H9 (cell line): ENCODE measurements at regions not wholly inside any gene's neighbourhood (a gene's known extent, or its start where the extent isn't known, plus 50 kb on each side); places are given as distances from the start of the nearest gene placed in this dataset.

Source experiments
- DNase-seq: peaks from one replicate; pipeline ENCODE4 v3.0.0-alpha.2; 2017
- H2AFZ ChIP-seq: one replicate; pipeline ENCODE4 v1.6.1; 2013; ENCODE audit warnings: mild to moderate bottlenecking, low read length, control low read depth, moderate library complexity
- H2AK5ac ChIP-seq: 2 replicates; pipeline ENCODE4 v1.6.1; 2013; ENCODE audit warnings: low read length, control low read depth, mixed read lengths; ENCODE audit not compliant: insufficient read length
- H2BK120ac ChIP-seq: one replicate; pipeline ENCODE4 v1.6.1; 2013; ENCODE audit warnings: low read depth, mild to moderate bottlenecking, low read length, control low read depth, inconsistent platforms; ENCODE audit not compliant: poor library complexity, severe bottlenecking
- H2BK12ac ChIP-seq: 2 replicates; pipeline ENCODE4 v1.6.1; 2013; ENCODE audit warnings: low read length, control low read depth, mixed read lengths, low read depth; ENCODE audit not compliant: insufficient read length
- H2BK15ac ChIP-seq: 2 replicates; pipeline ENCODE4 v1.6.1; 2013; ENCODE audit warnings: low read depth, low read length, control low read depth
- H2BK20ac ChIP-seq: one replicate; pipeline ENCODE4 v1.6.1; 2013; ENCODE audit warnings: low read depth, mild to moderate bottlenecking, low read length, control low read depth, inconsistent platforms; ENCODE audit not compliant: poor library complexity, severe bottlenecking
- H2BK5ac ChIP-seq: 2 replicates; pipeline ENCODE4 v1.6.1; 2013; ENCODE audit warnings: low read length, control low read depth, mixed read lengths; ENCODE audit not compliant: insufficient read length
- H3K14ac ChIP-seq: 2 replicates; pipeline ENCODE4 v1.6.1; 2013; ENCODE audit warnings: low read length, control low read depth; ENCODE audit not compliant: insufficient read depth
- H3K18ac ChIP-seq: 2 replicates; pipeline ENCODE4 v1.6.1; 2013; ENCODE audit warnings: low read depth, mild to moderate bottlenecking, mixed read lengths, low read length, control low read depth; ENCODE audit not compliant: insufficient read length
- H3K23ac ChIP-seq: 2 replicates; pipeline ENCODE4 v1.6.1; 2013; ENCODE audit warnings: low read length, control low read depth, mixed read lengths, low read depth; ENCODE audit not compliant: insufficient read length
- H3K23me2 ChIP-seq: 2 replicates; pipeline ENCODE4 v1.6.1; 2013; ENCODE audit warnings: low read depth, mild to moderate bottlenecking, mixed read lengths, low read length, control low read depth; ENCODE audit not compliant: insufficient read length, poor library complexity, severe bottlenecking
- H3K27ac ChIP-seq: 2 replicates; pipeline ENCODE4 v1.5.1; 2013; ENCODE audit warnings: low read length, control low read depth, mixed read lengths, low read depth; ENCODE audit not compliant: insufficient read length
- H3K27me3 ChIP-seq: 2 replicates; pipeline ENCODE4 v1.6.1; 2013; ENCODE audit warnings: low read length, control low read depth, inconsistent platforms; ENCODE audit not compliant: insufficient read depth
- H3K4ac ChIP-seq: 2 replicates; pipeline ENCODE4 v1.6.1; 2013; ENCODE audit warnings: low read depth, mild to moderate bottlenecking, control low read depth, inconsistent platforms, low read length, moderate library complexity
- H3K4me1 ChIP-seq: 2 replicates; pipeline ENCODE4 v1.6.1; 2013; ENCODE audit warnings: low read length, control low read depth, inconsistent platforms; ENCODE audit not compliant: insufficient read depth
- H3K4me2 ChIP-seq: 2 replicates; pipeline ENCODE4 v1.6.1; 2013; ENCODE audit warnings: low read length, control low read depth, mixed read lengths; ENCODE audit not compliant: insufficient read length, insufficient read depth
- H3K56ac ChIP-seq: 2 replicates; pipeline ENCODE4 v1.6.1; 2013; ENCODE audit warnings: low read depth, mild to moderate bottlenecking, mixed read lengths, low read length, control low read depth; ENCODE audit not compliant: insufficient read length
- H3K79me1 ChIP-seq: 2 replicates; pipeline ENCODE4 v1.6.1; 2013; ENCODE audit warnings: low read depth, mild to moderate bottlenecking, moderate library complexity, low read length, control low read depth, inconsistent platforms; ENCODE audit not compliant: insufficient read depth, poor library complexity, severe bottlenecking
- H3K79me2 ChIP-seq: 2 replicates; pipeline ENCODE4 v1.6.1; 2013; ENCODE audit warnings: low read length, control low read depth, inconsistent platforms; ENCODE audit not compliant: insufficient read depth
- H3K9ac ChIP-seq: 2 replicates; pipeline ENCODE4 v1.6.1; 2013; ENCODE audit warnings: low read length, control low read depth, mixed read lengths; ENCODE audit not compliant: insufficient read length; ENCODE audit errors: extremely low read depth
- H3K9me3 ChIP-seq: one replicate; pipeline ENCODE4 v1.6.1; 2013; ENCODE audit warnings: low read depth, low read length, inconsistent platforms; ENCODE audit not compliant: control insufficient read depth
- H3T11ph ChIP-seq: one replicate; pipeline ENCODE4 v1.6.1; 2013; ENCODE audit warnings: mild to moderate bottlenecking, low read length, control low read depth, inconsistent platforms
- H4K20me1 ChIP-seq: one replicate; pipeline ENCODE4 v1.6.1; 2013; ENCODE audit not compliant: control insufficient read depth, insufficient read length, insufficient read depth
- H4K5ac ChIP-seq: 2 replicates; pipeline ENCODE4 v1.6.1; 2013; ENCODE audit warnings: low read depth, mild to moderate bottlenecking, mixed read lengths, low read length, control low read depth; ENCODE audit not compliant: insufficient read length
- H4K8ac ChIP-seq: replicated peaks from 2 replicates; pipeline ENCODE4 v1.6.1; 2013; ENCODE audit warnings: low read length, control low read depth, mixed read lengths, low read depth; ENCODE audit not compliant: insufficient read length
- H4K91ac ChIP-seq: 2 replicates; pipeline ENCODE4 v1.6.1; 2013; ENCODE audit warnings: low read depth, mild to moderate bottlenecking, moderate library complexity, mixed read lengths, low read length, control low read depth; ENCODE audit not compliant: insufficient read length
- H3K27ac Mint-ChIP-seq, 3 experiments: 2 replicates in 2 of 3; 3 replicates in 1 of 3; pipeline ENCODE4 v1.8.0; 2020 to 2021; ENCODE audit warnings: mixed read lengths in 3 of 3, mild to moderate bottlenecking in 1 of 3, moderate library complexity in 1 of 3
- H3K27me3 Mint-ChIP-seq: 2 replicates; pipeline ENCODE4 v1.8.0; 2021; ENCODE audit warnings: low read depth, mild to moderate bottlenecking, moderate library complexity, mixed read lengths
- H3K36me3 Mint-ChIP-seq, 3 experiments: 2 replicates in 2 of 3; 3 replicates in 1 of 3; pipeline ENCODE4 v1.8.0; 2020 to 2021; ENCODE audit warnings: low read depth in 3 of 3, mixed read lengths in 3 of 3; ENCODE audit not compliant: insufficient read depth in 1 of 3
- H3K4me1 Mint-ChIP-seq, 2 experiments: 2 replicates each; pipeline ENCODE4 v1.8.0; 2020; ENCODE audit warnings: mixed read lengths in 2 of 2
- H3K4me3 Mint-ChIP-seq, 2 experiments: 2 replicates in 1 of 2; 3 replicates in 1 of 2; pipeline ENCODE4 v1.8.0; 2020 to 2021; ENCODE audit warnings: mild to moderate bottlenecking in 2 of 2, mixed read lengths in 2 of 2, moderate library complexity in 1 of 2
- H3K9me3 Mint-ChIP-seq, 2 experiments: 2 replicates in 1 of 2; 3 replicates in 1 of 2; pipeline ENCODE4 v1.8.0; 2020; ENCODE audit warnings: mild to moderate bottlenecking in 2 of 2, mixed read lengths in 2 of 2, moderate library complexity in 1 of 2
- WGBS: extraction: QIAGEN DNeasy Blood & Tissue Kit; methylation state at CpG from one replicate; pipeline ENCODE4 v1.1.7; 2013; ENCODE audit warnings: missing lambda C conversion rate, low lambda C conversion rate, mixed read lengths; ENCODE audit not compliant: insufficient read length; ENCODE audit errors: extremely low coverage; 5-methylcytosine and 5-hydroxymethylcytosine counted together
- TF ChIP-seq, protein P1 (sequence below): fragments of 200-600 bp; sonication (generic); conservative IDR thresholded peaks from 3 replicates; pipeline ENCODE4 v1.8.0; 2021; ENCODE audit warnings: antibody characterized with exemption, mild to moderate bottlenecking

DNA sequence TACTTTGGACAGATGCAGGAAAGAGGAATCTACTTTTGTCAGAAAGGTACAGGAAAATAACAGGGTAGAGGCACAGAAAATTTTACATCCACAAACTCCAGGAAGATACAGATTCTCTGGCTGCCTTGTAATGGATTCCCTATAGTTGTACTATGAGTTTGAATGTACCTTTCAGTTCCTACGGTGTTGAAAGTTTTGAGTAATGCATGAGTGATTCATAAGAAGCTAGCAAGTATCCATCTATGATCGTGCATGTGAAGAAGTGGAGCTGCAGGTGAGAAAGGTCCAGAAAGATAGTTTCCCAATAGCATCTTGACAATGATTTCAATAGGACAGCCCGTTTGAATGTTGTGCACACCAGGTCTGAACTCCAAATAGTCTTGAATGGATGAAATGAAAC lies 786.5 kb upstream of the ROBO1 start:
- TF ChIP-seq, protein P1, sequence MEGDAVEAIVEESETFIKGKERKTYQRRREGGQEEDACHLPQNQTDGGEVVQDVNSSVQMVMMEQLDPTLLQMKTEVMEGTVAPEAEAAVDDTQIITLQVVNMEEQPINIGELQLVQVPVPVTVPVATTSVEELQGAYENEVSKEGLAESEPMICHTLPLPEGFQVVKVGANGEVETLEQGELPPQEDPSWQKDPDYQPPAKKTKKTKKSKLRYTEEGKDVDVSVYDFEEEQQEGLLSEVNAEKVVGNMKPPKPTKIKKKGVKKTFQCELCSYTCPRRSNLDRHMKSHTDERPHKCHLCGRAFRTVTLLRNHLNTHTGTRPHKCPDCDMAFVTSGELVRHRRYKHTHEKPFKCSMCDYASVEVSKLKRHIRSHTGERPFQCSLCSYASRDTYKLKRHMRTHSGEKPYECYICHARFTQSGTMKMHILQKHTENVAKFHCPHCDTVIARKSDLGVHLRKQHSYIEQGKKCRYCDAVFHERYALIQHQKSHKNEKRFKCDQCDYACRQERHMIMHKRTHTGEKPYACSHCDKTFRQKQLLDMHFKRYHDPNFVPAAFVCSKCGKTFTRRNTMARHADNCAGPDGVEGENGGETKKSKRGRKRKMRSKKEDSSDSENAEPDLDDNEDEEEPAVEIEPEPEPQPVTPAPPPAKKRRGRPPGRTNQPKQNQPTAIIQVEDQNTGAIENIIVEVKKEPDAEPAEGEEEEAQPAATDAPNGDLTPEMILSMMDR, result no peak
- WGBS, result no CpG with 5 or more reads among the region's 3 CpGs
- H4K8ac ChIP-seq, result no peak overlapping the region

More for the DNA sequence above, 786.5 kb upstream of the ROBO1 start:
- Histone ChIP-seq H3K18ac (no peak overlapping the region), H3T11ph (no peak overlapping the region), H3K4ac (no peak overlapping the region), H2AFZ (no peak overlapping the region), H2BK5ac (no peak overlapping the region), H3K56ac (no peak overlapping the region), H3K23me2 (no peaks in the 10 kb centered on the region), H2BK20ac (no peak overlapping the region), H2BK120ac (no peak overlapping the region), H4K20me1 (no peaks in the 10 kb centered on the region), H3K14ac (no peak overlapping the region), H4K5ac (no peak overlapping the region), H3K9me3 (no peaks in the 10 kb centered on the region), H2AK5ac (no peak overlapping the region), H3K23ac (no peak overlapping the region), H3K4me1 (no peaks in the 10 kb centered on the region), H3K79me1 (no peaks in the 10 kb centered on the region), H3K9ac (no peak overlapping the region), H3K27me3 (no peaks in the 10 kb centered on the region), H3K27ac (no peak overlapping the region), H3K79me2 (no peaks in the 10 kb centered on the region), H3K4me2 (no peak overlapping the region), H2BK12ac (no peak overlapping the region), H2BK15ac (no peak overlapping the region), H4K91ac (no peak overlapping the region)
- H3K27ac Mint-ChIP-seq, result no peak overlapping the region
- peaks cover 0 to 2% (median 0%) of the 10 kb centered on the region in 3 experiments; a peak in 1 of 7 replicates for H3K36me3 Mint-ChIP-seq
- no peaks in the 10 kb centered on the region for H3K4me1 Mint-ChIP-seq
- H3K9me3 Mint-ChIP-seq, result peaks cover 0 to 4% of the 10 kb centered on the region in 2 experiments; a peak in 2 of 5 replicates
- no peak for DNase-seq
- no peak overlapping the region for H3K4me3 Mint-ChIP-seq
- H3K27me3 Mint-ChIP-seq, result no peaks in the 10 kb centered on the region
